Stomach (tissue), 8 donors: ENCODE measurements at regions not wholly inside any gene's neighbourhood (a gene's known extent, or its start where the extent isn't known, plus 50 kb on each side); places are given as distances from the start of the nearest gene placed in this dataset.

Source experiments
- DNase-seq, 2 donors: peaks; one replicate each; pipeline versions ENCODE4 v3.0.0 to v3.0.0-alpha.2; 2013 to 2019
- H3K27ac ChIP-seq, 5 donors: fragments of 200-600 bp in 4 of 5; sonication (generic) in 4 of 5; one replicate each; pipeline ENCODE4 v1.5.1; 2013 to 2019; ENCODE audit warnings: mild to moderate bottlenecking in 1 of 5, moderate library complexity in 1 of 5
- H3K27me3 ChIP-seq, 3 donors: fragments of 200-600 bp; sonication (generic); one replicate each; pipeline ENCODE4 v1.5.1; 2017 to 2019; ENCODE audit warnings: mixed run types in 1 of 3
- H3K36me3 ChIP-seq, 4 donors: fragments of 200-600 bp; sonication (generic); 1 replicate in 3 of 4; 2 replicates in 1 of 4; pipeline ENCODE4 v1.5.1; 2016 to 2019
- H3K4me1 ChIP-seq, 4 donors: fragments of 200-600 bp; sonication (generic); one replicate each; pipeline ENCODE4 v1.5.1; 2016 to 2019
- H3K4me3 ChIP-seq, 4 donors: fragments of 200-600 bp; sonication (generic) in 3 of 4; one replicate each; pipeline ENCODE4 v1.5.1; 2016 to 2019; ENCODE audit warnings: mild to moderate bottlenecking in 1 of 4
- H3K9me3 ChIP-seq, 4 donors: fragments of 200-600 bp; sonication (generic); one replicate each; pipeline ENCODE4 v1.5.1; 2016 to 2019
- EP300 ChIP-seq: sonication (generic); formaldehyde crosslinking; IDR thresholded peaks from one replicate; pipeline ENCODE4 v1.6.1; 2017; ENCODE audit warnings: antibody characterized with exemption
- POLR2A ChIP-seq, 4 donors: fragments of 450-650 bp; IDR thresholded peaks; one replicate each; pipeline ENCODE4 v1.6.1; 2016; ENCODE audit warnings: antibody characterized with exemption in 4 of 4, control low read depth in 2 of 4, mild to moderate bottlenecking in 1 of 4, moderate library complexity in 1 of 4
- POLR2AphosphoS5 ChIP-seq, 3 donors: sonication (generic); formaldehyde crosslinking; IDR thresholded peaks; one replicate each; pipeline ENCODE4 v1.6.1; 2016; ENCODE audit warnings: antibody characterized with exemption in 3 of 3
- WGBS, 5 donors: extraction: QIAGEN DNeasy Blood & Tissue Kit in 3 of 5; methylation state at CpG; one replicate each; pipeline versions ENCODE4 v1.1.5 to v1.1.7; 2013 to 2018; 5-methylcytosine and 5-hydroxymethylcytosine counted together
- intact Hi-C: fragments of 100-400 bp; cut with DNase I; formaldehyde crosslinking; loops from one replicate; pipeline ENCODE4 v1.15.1; 2023; ENCODE audit warnings: low total_unique reads
- TF ChIP-seq, protein P1 (sequence below), 7 experiments: fragments of 450-650 bp in 4 of 7; fragments of 200-600 bp in 3 of 7; sonication (generic) in 3 of 7; IDR thresholded peaks; one replicate each; pipeline ENCODE4 v1.5.1; 2016 to 2019; ENCODE audit warnings: antibody characterized with exemption in 7 of 7, control low read depth in 2 of 7, mild to moderate bottlenecking in 1 of 7
- donor health status: healthy with polysubstance abuse.
- donor health status: Bipolar disorder and iron deficiency.
- donor health status: healthy.

GRCh38 chr10:44569193-44570091 is 184.5 kb upstream of the CXCL12 start:
- H3K4me3 ChIP-seq = no peak overlapping the region
- no peaks in the 10 kb centered on the region for H3K27me3 ChIP-seq
- 59 to 73% (median 67%) methylated on average over 10 of the region's 10 CpGs for WGBS, 5 donors
- TF ChIP-seq POLR2AphosphoS5 (IDR thresholded peaks at IDR 0.05) (no peak), EP300 (no peak), POLR2A (IDR thresholded peaks at IDR 0.05) (no peak)
- TF ChIP-seq, protein P1, sequence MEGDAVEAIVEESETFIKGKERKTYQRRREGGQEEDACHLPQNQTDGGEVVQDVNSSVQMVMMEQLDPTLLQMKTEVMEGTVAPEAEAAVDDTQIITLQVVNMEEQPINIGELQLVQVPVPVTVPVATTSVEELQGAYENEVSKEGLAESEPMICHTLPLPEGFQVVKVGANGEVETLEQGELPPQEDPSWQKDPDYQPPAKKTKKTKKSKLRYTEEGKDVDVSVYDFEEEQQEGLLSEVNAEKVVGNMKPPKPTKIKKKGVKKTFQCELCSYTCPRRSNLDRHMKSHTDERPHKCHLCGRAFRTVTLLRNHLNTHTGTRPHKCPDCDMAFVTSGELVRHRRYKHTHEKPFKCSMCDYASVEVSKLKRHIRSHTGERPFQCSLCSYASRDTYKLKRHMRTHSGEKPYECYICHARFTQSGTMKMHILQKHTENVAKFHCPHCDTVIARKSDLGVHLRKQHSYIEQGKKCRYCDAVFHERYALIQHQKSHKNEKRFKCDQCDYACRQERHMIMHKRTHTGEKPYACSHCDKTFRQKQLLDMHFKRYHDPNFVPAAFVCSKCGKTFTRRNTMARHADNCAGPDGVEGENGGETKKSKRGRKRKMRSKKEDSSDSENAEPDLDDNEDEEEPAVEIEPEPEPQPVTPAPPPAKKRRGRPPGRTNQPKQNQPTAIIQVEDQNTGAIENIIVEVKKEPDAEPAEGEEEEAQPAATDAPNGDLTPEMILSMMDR (IDR thresholded peaks at IDR 0.05) = no peak
- peak overlapping the region in 1 of 5 donors; percentile 20 for H3K27ac ChIP-seq
- H3K36me3 ChIP-seq = no peaks in the 10 kb centered on the region
- H3K4me1 ChIP-seq = no peaks in the 10 kb centered on the region
- peak in 1 of 2 donors; percentile 32 for DNase-seq
- H3K9me3 ChIP-seq = no peaks in the 10 kb centered on the region
- intact Hi-C loops = no loop called here

GRCh38 chr10:44571701-44572100 is 186.8 kb upstream of the CXCL12 start:
- Histone ChIP-seq H3K27me3 (no peaks in the 10 kb centered on the region), H3K4me3 (no peak overlapping the region), H3K36me3 (no peaks in the 10 kb centered on the region), H3K4me1 (no peaks in the 10 kb centered on the region), H3K27ac (no peak overlapping the region), H3K9me3 (no peaks in the 10 kb centered on the region)
- DNase-seq = no peak
- TF ChIP-seq EP300 (no peak), POLR2A (IDR thresholded peaks at IDR 0.05) (no peak), POLR2AphosphoS5 (IDR thresholded peaks at IDR 0.05) (no peak)
- TF ChIP-seq, protein P1 (IDR thresholded peaks at IDR 0.05) = no peak
- 79 to 88% (median 83%) methylated on average over 6 of the region's 6 CpGs for WGBS, 5 donors
- intact Hi-C loops = no loop called here

- TF ChIP-seq, protein P1 (IDR thresholded peaks at IDR 0.05) = no peak
- no peak for TF ChIP-seq POLR2A (IDR thresholded peaks at IDR 0.05)
- TF ChIP-seq EP300 = no peak
- no peak for TF ChIP-seq POLR2AphosphoS5 (IDR thresholded peaks at IDR 0.05)
- WGBS, 5 donors = 77 to 90% (median 83%) methylated on average over 6 of the region's 6 CpGs
Measured at GRCh38 chr10:44572146-44572545, 187.2 kb upstream of the CXCL12 start.

GRCh38 chr10:44573821-44574220 is 188.9 kb upstream of the CXCL12 start:
- no peak for DNase-seq
- Histone ChIP-seq H3K4me3 (no peak overlapping the region), H3K27ac (no peak overlapping the region), H3K9me3 (no peaks in the 10 kb centered on the region), H3K27me3 (no peaks in the 10 kb centered on the region), H3K4me1 (no peaks in the 10 kb centered on the region), H3K36me3 (no peaks in the 10 kb centered on the region)
- TF ChIP-seq, protein P1 (IDR thresholded peaks at IDR 0.05) = no peak
- TF ChIP-seq POLR2A (IDR thresholded peaks at IDR 0.05) = no peak
- TF ChIP-seq EP300 = no peak
- intact Hi-C loops = no loop called here
- 60 to 92% (median 69%) methylated on average over 1 of the region's 1 CpG for WGBS, 5 donors

More at GRCh38 chr10:44572146-44572545, 187.2 kb upstream of the CXCL12 start:
- no peak for DNase-seq
- Histone ChIP-seq H3K9me3 (no peaks in the 10 kb centered on the region), H3K27ac (no peak overlapping the region), H3K27me3 (no peaks in the 10 kb centered on the region), H3K4me1 (no peaks in the 10 kb centered on the region), H3K4me3 (no peak overlapping the region), H3K36me3 (no peaks in the 10 kb centered on the region)
- intact Hi-C loops = no loop called here
